Cardiac fibroblast (primary cell): ENCODE measurements at regions not wholly inside any gene's neighbourhood (a gene's known extent, or its start where the extent isn't known, plus 50 kb on each side); places are given as distances from the start of the nearest gene placed in this dataset.
A peak's percentile ranks its signal among the peaks of the same experiment; 100 is the strongest.
"Not testable (repeated sequence)": the region's sequence is repeated elsewhere in the genome, so short reads cannot be mapped to it uniquely, and the experiment has no call there.

Source experiments
- DNase-seq, 2 donors: peaks; one replicate each; pipeline versions ENCODE4 v3.0.0 to v3.0.0-alpha.2; 2010; ENCODE audit warnings: low read depth in 2 of 2
- H3K4me3 ChIP-seq, 2 donors: replicated peaks in 1 of 2; 1 replicate in 1 of 2; 2 replicates in 1 of 2; pipeline ENCODE4 v1.5.1; 2011; ENCODE audit warnings: low read depth in 2 of 2, low read length in 2 of 2, mild to moderate bottlenecking in 2 of 2, moderate library complexity in 1 of 2
- CTCF ChIP-seq: IDR thresholded peaks from one replicate; pipeline ENCODE4 v1.5.1; 2011; ENCODE audit warnings: low read depth, mild to moderate bottlenecking, low read length, inconsistent platforms

- TF ChIP-seq CTCF = no peak
- no peak overlapping the region for H3K4me3 ChIP-seq
- DNase-seq = no peak
Observed at GRCh38 chrX:139002319-139002718, 290.8 kb upstream of the FGF13 start.

GRCh38 chrX:138996268-138996667, 284.8 kb upstream of the FGF13 start:
- no peak overlapping the region for H3K4me3 ChIP-seq
- TF ChIP-seq CTCF = no peak
- DNase-seq = no peak

GRCh38 chrX:138995458-138995857, 283.9 kb upstream of the FGF13 start:
- no peak for DNase-seq
- no peak for TF ChIP-seq CTCF
- H3K4me3 ChIP-seq = no peak overlapping the region

- not testable (repeated sequence) for DNase-seq, H3K4me3 ChIP-seq
Observed at GRCh38 chrX:138990425-138990824, 278.9 kb upstream of the FGF13 start.

- no peak for DNase-seq
- no peak overlapping the region for H3K4me3 ChIP-seq
- TF ChIP-seq CTCF = no peak
Observed at GRCh38 chrX:138986866-138987265, 275.3 kb upstream of the FGF13 start.

GRCh38 chrX:138986235-138986634, 274.7 kb upstream of the FGF13 start:
- H3K4me3 ChIP-seq = no peak overlapping the region
- peak in 1 of 2 donors; percentile 0 for DNase-seq
- TF ChIP-seq CTCF = no peak

GRCh38 chrX:138982365-138982764, 270.8 kb upstream of the FGF13 start:
- no peak overlapping the region for H3K4me3 ChIP-seq
- TF ChIP-seq CTCF = no peak
- no peak for DNase-seq

- TF ChIP-seq CTCF = no peak
Observed at GRCh38 chrX:138964501-138964900, 253.0 kb upstream of the FGF13 start.

GRCh38 chrX:138962419-138962818, 250.9 kb upstream of the FGF13 start:
- DNase-seq, H3K4me3 ChIP-seq: not testable (repeated sequence)

More at GRCh38 chrX:138964501-138964900, 253.0 kb upstream of the FGF13 start:
- no peak for DNase-seq
- no peak overlapping the region for H3K4me3 ChIP-seq
